ENCODE measurements at regions not wholly inside any gene's neighbourhood (a gene's known extent, or its start where the extent isn't known, plus 50 kb on each side); places are given as distances from the start of the nearest gene placed in this dataset.

DNA sequence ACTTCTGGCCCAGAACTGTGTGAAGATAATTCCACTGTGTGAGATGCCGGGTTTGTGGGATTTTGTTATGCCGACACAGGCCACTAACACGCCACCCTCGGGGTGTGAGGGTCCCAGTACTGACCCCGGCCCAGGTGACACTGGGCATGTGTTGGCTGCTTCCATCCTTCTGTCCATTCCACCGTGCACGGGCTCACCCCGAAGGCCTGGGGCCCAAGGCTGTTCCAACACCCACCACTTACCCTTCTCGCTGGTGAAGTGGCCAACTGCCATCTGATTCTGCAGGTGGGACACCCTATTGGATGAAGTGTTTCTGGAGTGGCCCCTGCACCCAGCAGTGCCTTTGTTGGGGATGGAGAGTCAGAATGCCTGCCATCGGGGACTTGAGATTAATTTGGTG is 1307.5 kb downstream of the BRD1 start:
- H3K4me3 ChIP-seq (ENCODE audit: low read depth, low read length): no peak overlapping the region
- in situ Hi-C loops (cut with HindIII; ENCODE audit: low sequenced_read_pairs): no loop called here
- no peak for DNase-seq (ENCODE audit: low read depth)
- TF ChIP-seq, protein P1, sequence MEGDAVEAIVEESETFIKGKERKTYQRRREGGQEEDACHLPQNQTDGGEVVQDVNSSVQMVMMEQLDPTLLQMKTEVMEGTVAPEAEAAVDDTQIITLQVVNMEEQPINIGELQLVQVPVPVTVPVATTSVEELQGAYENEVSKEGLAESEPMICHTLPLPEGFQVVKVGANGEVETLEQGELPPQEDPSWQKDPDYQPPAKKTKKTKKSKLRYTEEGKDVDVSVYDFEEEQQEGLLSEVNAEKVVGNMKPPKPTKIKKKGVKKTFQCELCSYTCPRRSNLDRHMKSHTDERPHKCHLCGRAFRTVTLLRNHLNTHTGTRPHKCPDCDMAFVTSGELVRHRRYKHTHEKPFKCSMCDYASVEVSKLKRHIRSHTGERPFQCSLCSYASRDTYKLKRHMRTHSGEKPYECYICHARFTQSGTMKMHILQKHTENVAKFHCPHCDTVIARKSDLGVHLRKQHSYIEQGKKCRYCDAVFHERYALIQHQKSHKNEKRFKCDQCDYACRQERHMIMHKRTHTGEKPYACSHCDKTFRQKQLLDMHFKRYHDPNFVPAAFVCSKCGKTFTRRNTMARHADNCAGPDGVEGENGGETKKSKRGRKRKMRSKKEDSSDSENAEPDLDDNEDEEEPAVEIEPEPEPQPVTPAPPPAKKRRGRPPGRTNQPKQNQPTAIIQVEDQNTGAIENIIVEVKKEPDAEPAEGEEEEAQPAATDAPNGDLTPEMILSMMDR (IDR thresholded peaks at IDR 0.05; ENCODE audit: low read depth, low read length, missing control alignments): no peak

DNA sequence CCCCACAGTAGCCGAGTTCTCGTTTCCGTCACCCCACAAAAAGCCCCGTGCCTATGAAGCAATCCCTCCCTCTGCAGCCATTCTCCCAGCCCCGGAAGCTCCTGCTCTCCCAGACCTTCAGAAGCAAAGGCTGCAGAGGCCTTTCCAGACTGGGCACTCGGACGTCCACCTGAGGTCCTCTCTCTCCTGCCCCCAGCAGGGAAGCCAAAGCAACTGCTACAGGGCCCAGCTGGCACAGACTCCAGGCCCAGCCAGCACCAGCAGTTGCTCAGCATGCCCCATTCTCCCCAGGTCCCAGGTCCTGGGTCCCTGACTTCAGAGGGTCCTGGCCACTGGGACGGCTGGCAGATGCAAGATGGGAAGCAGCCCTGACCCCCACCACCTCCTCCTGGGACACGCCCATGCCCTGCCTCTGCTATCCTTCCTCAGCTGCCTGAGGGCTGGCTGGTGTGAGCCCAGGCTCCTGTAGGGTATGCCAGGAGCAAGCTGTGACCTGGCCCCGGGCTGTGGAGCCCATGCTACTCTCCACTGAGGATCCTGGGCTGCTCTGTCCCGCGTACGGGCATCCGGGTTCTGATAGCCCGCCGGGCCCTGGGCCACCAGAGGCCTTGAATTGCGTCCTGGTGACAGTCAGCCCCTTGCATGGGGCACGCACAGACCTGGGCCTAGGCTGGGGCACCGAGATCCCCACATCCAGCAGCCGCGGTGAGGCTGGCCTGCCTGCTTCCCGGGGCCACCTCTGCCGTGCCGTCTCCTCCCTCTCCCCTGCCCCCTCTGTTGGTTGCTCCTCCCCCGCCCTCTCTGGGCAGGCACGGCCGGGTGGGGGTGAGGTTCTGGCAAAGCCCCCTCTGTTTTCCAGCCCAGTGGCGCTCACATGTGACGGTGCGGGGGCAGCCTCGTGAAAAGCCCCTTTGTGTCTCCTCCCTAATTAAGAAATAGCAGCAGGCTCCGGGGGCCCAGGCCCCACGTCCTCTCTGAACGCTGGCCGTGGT is 1310.3 kb downstream of the BRD1 start:
- DNase-seq (ENCODE audit: low read depth): no peak
- TF ChIP-seq, protein P1 (IDR thresholded peaks at IDR 0.05; ENCODE audit: low read depth, low read length, missing control alignments): peak; percentile 35
- H3K4me3 ChIP-seq (ENCODE audit: low read depth, low read length): no peak overlapping the region
- in situ Hi-C loops (cut with HindIII; ENCODE audit: low sequenced_read_pairs): no loop called here

DNA sequence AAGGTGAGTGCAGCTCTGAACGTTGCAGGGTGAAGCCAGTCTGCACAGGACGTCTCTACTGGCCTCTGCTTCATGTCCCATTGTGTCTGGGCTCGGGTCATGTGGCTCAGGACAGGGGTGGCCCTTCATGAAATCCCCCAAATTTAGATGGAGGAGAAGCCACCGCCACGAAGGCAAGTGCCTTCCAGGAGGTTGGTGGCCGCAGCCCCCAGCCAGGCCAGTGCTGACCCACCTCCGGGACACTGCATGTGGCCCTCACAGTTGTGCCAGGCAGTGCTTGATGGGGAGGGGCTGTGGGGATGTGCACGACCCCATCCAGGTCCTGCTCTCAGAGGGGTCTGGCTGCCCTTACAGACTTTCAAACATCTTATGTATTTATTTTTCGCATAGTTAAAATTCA is 1311.1 kb downstream of the BRD1 start:
- DNase-seq (ENCODE audit: low read depth): no peak
- in situ Hi-C loops (cut with HindIII; ENCODE audit: low sequenced_read_pairs): no loop called here
- TF ChIP-seq, protein P1 (IDR thresholded peaks at IDR 0.05; ENCODE audit: low read depth, low read length, missing control alignments): no peak
- H3K4me3 ChIP-seq (ENCODE audit: low read depth, low read length): no peak overlapping the region

DNA sequence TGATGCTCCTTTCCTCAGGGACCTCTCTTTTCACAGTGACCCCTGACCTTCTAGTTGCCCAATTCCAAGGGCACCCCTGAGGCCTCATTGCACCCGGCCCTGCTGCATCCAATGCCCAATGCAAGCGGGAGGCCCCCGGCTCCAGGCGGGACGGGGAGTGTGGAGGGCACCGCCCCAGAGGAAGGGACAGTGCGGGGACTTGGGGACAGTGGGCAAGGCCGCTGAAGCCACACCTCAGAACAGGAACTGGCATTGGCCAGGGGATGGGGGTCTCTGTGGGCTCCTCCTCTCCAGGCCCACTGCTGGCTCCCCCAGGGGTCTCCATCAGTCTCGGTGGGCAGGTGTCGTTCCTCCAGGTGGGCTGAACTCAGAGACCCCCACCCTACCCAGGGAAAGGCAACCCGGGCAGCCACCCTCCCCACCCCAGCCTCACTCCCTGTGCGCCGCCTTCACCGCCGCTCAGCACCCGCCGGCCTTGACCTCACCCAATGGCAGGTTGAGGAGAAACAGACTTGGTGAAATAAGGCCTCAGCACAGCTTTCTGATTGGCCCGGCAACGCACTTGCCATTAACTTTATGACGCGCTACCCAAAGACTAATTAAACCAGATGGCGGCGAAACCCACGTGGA is 1312.0 kb downstream of the BRD1 start:
- no peak for DNase-seq (ENCODE audit: low read depth)
- TF ChIP-seq, protein P1 (IDR thresholded peaks at IDR 0.05; ENCODE audit: low read depth, low read length, missing control alignments): no peak
- in situ Hi-C loops (cut with HindIII; ENCODE audit: low sequenced_read_pairs): no loop called here

DNA sequence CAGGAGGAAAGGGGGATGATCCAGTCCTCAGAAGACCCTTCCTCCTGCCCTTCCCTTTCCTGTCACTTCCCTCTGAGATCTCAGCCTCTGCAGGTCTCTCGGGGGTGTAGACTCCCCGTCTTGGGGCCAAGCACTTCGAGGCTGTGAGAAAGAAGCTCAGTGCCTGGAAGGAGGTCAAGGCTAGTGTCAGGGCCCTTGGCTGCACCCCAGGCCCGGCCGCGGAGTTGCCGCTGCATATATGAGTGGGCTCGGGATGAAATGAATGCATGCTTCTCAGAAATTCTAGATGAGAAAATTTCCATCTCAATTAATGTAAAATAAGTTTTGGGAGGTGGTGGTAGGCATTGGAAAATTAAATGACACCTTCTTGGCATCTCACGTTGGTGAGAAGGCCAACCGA is 1313.7 kb downstream of the BRD1 start:
- in situ Hi-C loops (cut with HindIII; ENCODE audit: low sequenced_read_pairs): no loop called here
- TF ChIP-seq, protein P1 (IDR thresholded peaks at IDR 0.05; ENCODE audit: low read depth, low read length, missing control alignments): no peak
- no peak for DNase-seq (ENCODE audit: low read depth)
- H3K4me3 ChIP-seq (ENCODE audit: low read depth, low read length): no peak overlapping the region

More for the DNA sequence above, 1312.0 kb downstream of the BRD1 start:
- H3K4me3 ChIP-seq (ENCODE audit: low read depth, low read length): no peak overlapping the region

DNA sequence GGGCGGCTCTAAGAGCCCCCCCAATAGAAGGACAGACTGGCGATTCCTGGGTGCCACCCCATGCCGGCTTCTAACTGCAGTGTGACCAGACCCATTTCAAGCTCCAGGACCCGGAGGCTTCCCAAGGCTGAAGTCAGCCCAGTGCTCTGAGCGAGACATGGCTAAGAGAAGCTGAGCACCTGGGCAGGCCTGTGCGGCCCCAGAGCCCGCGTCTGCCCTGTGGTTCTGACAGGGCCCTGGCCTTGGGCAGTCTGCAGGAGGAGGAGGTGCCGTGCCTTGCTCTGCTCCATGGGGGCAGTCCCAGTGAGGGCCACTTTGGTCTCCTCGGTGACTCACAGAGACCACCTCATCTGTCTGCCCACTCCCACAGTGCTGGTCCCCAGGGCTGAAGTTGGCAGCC is 1314.2 kb downstream of the BRD1 start:
- H3K4me3 ChIP-seq (ENCODE audit: low read depth, low read length): no peak overlapping the region
- no peak for DNase-seq (ENCODE audit: low read depth)
- TF ChIP-seq, protein P1 (IDR thresholded peaks at IDR 0.05; ENCODE audit: low read depth, low read length, missing control alignments): no peak
- in situ Hi-C loops (cut with HindIII; ENCODE audit: low sequenced_read_pairs): no loop called here
